Glutamatergic neuron (in vitro differentiated cells): ENCODE measurements at regions not wholly inside any gene's neighbourhood (a gene's known extent, or its start where the extent isn't known, plus 50 kb on each side); places are given as distances from the start of the nearest gene placed in this dataset.

Source experiments
- DNase-seq: peaks from one replicate; pipeline ENCODE4 v3.0.0; 2022
- H3K27ac Mint-ChIP-seq: one replicate; pipeline ENCODE4 v1.8.0; 2020; ENCODE audit warnings: mild to moderate bottlenecking, mixed read lengths, inconsistent platforms; ENCODE audit not compliant: unreplicated experiment
- H3K27me3 Mint-ChIP-seq: one replicate; pipeline ENCODE4 v1.8.0; 2020; ENCODE audit warnings: mild to moderate bottlenecking, moderate library complexity, mixed read lengths, inconsistent platforms; ENCODE audit not compliant: unreplicated experiment
- H3K36me3 Mint-ChIP-seq: one replicate; pipeline ENCODE4 v1.8.0; 2020; ENCODE audit warnings: mild to moderate bottlenecking, mixed read lengths, inconsistent platforms; ENCODE audit not compliant: unreplicated experiment
- H3K4me1 Mint-ChIP-seq: one replicate; pipeline ENCODE4 v1.8.0; 2020; ENCODE audit warnings: mild to moderate bottlenecking, low read depth, mixed read lengths, inconsistent platforms; ENCODE audit not compliant: unreplicated experiment
- H3K4me3 Mint-ChIP-seq: one replicate; pipeline ENCODE4 v1.8.0; 2020; ENCODE audit warnings: mild to moderate bottlenecking, mixed read lengths, inconsistent platforms; ENCODE audit not compliant: unreplicated experiment
- H3K9me3 Mint-ChIP-seq: one replicate; pipeline ENCODE4 v1.8.0; 2020; ENCODE audit warnings: mild to moderate bottlenecking, moderate library complexity, mixed read lengths, inconsistent platforms; ENCODE audit not compliant: unreplicated experiment
- TF ChIP-seq, protein P1 (sequence below): fragments of 200-600 bp; sonication (generic); IDR thresholded peaks from one replicate; pipeline ENCODE4 v1.5.0; 2021; ENCODE audit not compliant: partially characterized antibody, unreplicated experiment

DNA sequence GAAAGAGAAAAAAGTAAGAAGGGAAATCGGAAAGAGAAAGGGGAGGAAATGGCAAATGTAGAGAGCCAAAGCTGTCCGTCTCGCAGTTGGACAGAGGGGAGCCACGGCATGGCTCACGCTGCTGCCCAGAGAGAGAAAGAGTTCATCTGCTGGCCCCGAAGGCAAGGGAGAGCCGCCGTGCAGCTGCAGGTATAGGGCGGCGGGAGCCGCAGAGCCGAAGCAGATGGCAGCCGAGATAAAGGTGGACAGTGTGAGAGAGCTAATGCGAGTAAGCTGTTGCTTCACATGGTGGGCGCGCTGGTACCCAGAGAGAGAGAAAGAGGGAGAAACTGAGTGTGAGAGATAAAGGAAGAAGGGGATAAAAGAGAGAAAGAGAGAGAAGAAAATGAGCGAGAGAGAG, 188.4 kb upstream of the PPP1R26 start:
- no peak for DNase-seq
- Mint-ChIP-seq H3K4me3 (peak overlapping the region; percentile 3), H3K9me3 (peaks cover 5% of the 10 kb centered on the region), H3K27ac (peak overlapping the region; percentile 4), H3K36me3 (no peaks in the 10 kb centered on the region), H3K4me1 (peaks cover 23% of the 10 kb centered on the region), H3K27me3 (peaks cover 7% of the 10 kb centered on the region)
- TF ChIP-seq, protein P1, sequence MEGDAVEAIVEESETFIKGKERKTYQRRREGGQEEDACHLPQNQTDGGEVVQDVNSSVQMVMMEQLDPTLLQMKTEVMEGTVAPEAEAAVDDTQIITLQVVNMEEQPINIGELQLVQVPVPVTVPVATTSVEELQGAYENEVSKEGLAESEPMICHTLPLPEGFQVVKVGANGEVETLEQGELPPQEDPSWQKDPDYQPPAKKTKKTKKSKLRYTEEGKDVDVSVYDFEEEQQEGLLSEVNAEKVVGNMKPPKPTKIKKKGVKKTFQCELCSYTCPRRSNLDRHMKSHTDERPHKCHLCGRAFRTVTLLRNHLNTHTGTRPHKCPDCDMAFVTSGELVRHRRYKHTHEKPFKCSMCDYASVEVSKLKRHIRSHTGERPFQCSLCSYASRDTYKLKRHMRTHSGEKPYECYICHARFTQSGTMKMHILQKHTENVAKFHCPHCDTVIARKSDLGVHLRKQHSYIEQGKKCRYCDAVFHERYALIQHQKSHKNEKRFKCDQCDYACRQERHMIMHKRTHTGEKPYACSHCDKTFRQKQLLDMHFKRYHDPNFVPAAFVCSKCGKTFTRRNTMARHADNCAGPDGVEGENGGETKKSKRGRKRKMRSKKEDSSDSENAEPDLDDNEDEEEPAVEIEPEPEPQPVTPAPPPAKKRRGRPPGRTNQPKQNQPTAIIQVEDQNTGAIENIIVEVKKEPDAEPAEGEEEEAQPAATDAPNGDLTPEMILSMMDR = no peak

DNA sequence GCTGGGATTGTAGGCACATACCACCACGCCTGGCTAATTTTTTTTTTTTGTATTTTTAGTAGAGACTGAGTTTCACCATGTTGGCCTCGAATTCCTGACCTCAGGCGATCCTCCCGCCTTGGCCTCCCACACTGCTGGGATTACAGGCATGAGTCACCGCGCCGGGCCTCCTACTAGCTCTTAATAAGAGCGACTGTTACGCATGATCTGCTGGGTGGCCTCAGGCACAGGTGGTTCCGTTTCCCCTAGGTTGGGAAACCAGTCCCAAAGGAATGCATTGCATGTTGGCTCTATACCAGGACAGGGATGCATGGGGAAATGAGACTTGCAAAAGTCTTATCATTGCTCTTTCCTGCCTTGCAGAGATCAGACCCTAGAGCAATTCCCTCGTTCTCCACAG, 184.7 kb upstream of the PPP1R26 start:
- H3K27ac Mint-ChIP-seq = no peak overlapping the region
- H3K4me1 Mint-ChIP-seq = peaks cover 27% of the 10 kb centered on the region
- H3K4me3 Mint-ChIP-seq = no peak overlapping the region
- H3K27me3 Mint-ChIP-seq = peaks cover 7% of the 10 kb centered on the region
- DNase-seq = no peak
- TF ChIP-seq, protein P1 = no peak
- no peaks in the 10 kb centered on the region for H3K36me3 Mint-ChIP-seq
- peaks cover 3% of the 10 kb centered on the region for H3K9me3 Mint-ChIP-seq

DNA sequence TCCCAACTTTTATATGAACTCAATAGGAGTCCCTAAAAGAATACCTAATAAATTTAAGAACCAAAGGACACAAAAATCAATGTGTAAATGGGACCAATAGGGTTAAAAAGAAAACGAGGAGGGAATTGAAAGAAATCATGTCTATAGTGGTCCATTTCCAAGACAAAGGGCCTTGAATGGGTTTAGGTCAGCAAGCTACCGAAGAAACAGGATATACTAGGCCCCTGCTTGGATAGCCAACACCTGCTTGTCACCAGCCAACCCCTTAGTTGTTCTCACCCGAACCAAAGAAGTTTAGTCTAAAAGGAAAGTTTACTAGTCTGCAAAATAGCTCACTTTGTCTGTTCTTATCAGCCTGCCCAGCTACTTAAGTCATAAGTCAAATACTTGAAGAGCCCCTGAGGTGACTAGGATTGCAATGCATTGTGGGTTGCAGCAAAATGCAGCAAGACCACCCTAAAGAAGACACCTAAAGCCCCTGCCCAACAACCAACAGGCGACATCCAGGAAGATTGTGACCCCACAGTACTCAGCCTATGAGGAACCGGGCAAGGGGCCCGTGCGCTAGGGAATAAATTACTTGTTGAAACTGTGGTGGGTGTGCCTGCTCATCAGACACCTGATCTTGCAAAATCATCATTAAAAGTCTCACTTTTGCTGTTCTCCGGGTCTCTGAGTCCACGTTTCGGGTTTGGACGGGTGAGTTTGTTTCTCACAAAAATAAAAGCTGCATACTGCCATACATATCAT, 183.9 kb upstream of the PPP1R26 start:
- Mint-ChIP-seq H3K9me3 (peaks cover 1% of the 10 kb centered on the region), H3K27me3 (peaks cover 5% of the 10 kb centered on the region), H3K4me3 (no peak overlapping the region), H3K27ac (no peak overlapping the region), H3K4me1 (peaks cover 21% of the 10 kb centered on the region), H3K36me3 (no peaks in the 10 kb centered on the region)
- TF ChIP-seq, protein P1 = no peak
- no peak for DNase-seq

DNA sequence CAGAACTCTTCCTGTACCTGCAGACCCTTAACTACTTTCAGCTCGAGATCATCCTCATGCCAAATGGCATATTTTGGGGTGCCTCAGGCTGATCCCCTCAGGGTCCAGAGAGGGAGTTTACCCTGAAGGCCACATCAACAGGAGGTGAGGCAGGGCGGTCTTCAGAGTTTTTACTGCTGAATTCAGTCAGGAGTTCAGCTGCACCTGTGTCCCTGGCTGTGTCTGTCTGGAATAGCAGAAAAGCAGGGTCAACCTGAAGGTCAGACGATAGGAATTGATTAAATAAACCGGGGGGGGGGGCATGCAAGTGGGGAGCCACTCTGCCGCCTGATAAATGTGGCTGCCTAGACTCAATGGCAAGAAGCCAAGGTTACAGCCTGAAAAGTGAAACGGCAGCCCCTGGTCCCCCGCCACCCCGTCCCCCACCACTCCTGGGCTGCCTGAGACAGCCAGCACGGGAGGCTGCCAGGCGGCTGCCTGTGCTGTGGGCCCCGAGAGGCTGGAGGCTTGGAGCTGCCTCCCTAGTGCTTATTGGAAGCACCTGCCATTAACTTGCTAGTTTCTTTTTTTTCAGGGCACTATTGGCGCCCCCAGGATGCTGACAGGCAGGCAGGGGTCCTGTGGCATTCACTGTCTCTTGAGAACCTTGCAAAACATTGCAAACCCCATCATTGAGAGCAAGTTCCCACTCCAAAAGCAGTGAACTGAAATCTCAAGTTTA, 182.7 kb upstream of the PPP1R26 start:
- Mint-ChIP-seq H3K27me3 (peaks cover 5% of the 10 kb centered on the region), H3K36me3 (no peaks in the 10 kb centered on the region), H3K9me3 (no peaks in the 10 kb centered on the region), H3K4me1 (peaks cover 14% of the 10 kb centered on the region), H3K27ac (no peak overlapping the region), H3K4me3 (no peak overlapping the region)
- DNase-seq = no peak
- TF ChIP-seq, protein P1 = no peak
